AG20443 (cell line): ENCODE measurements at regions not wholly inside any gene's neighbourhood (a gene's known extent, or its start where the extent isn't known, plus 50 kb on each side); places are given as distances from the start of the nearest gene placed in this dataset.

Source experiments
- DNase-seq: peaks from one replicate; pipeline ENCODE4 v3.0.0; 2012; ENCODE audit warnings: low spot score, mixed read lengths

GRCh38 chr18:27270508-27270907 lies 85.4 kb upstream of the CHST9 start:
- DNase-seq = no peak

DNA sequence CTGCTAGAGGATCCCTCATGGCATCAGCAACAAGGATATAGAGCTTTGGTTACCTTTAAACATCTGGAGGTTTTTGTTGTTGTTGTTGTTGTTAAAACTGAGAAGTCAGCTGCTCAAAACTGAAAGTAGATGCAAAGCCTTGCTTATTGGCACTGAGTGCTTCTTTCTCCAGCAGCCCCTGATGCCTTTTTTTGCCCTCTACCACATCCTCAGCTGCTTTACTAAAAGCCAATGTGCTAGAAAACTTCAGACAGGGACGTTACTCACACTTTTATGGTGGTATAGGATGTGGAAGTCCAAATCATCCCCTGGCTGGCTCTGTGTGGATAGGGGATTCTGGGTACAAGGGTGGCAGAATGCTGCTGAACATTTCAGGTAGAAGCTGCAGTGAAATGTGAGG lies 78.3 kb upstream of the CHST9 start:
- no peak for DNase-seq

DNA sequence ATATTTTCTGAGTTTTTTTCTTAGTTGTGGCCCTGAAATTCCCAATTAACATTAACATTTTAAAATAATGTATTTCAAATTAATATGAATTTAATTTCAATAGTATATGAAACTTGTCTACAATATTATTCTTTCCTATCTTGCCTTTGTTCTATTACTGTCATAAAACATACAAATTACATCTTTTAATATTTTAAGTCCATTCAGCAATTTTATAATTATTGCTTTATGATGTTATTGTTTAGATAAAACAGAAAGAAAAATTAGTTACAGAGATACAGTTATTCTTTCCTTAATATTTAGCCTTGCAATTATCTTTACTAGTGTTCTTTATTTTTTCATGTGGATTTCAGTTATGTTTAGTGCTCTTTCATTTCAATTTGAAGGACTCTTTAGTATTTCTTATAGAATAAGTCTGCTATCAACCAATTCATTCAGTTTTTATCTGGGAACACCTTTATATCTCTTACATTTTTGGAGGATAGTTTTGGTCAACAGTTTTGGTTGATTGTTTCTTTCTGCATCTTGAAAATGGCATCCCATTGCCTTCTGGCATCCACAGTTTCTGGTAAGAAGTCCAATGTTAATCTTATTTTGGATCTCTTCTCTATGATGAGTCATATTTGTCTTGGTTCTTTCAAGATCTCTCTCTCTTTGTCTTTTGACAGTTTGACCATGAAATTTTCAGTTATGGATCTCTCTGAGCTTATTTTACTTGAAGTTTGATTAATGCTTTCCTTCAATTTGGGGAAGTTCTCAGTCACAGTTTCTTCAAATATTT lies 76.9 kb upstream of the CHST9 start:
- no peak for DNase-seq

DNA sequence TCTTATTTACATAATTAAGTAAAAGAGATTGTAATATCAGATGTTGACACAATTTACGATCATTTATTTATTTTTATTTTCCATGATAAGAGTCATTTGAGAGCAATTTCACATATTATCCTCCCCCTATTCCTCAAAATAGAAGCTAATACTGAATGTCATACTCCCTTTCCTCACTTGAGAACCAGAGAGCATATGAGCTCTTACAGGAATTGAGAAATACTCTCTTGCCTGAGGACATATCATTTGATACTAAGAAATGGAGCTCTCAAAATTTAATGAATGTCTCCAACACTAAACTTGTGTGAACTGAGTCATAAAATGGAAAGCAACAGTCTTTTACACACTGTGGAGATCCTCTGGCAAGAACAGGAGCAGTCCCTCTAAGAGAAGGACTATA lies 68.5 kb upstream of the CHST9 start:
- no peak for DNase-seq

- DNase-seq = no peak
Observed at GRCh38 chr18:27250471-27250870, 65.4 kb upstream of the CHST9 start.

- no peak for DNase-seq
Observed at GRCh38 chr18:27249933-27250332, 64.8 kb upstream of the CHST9 start.

DNA sequence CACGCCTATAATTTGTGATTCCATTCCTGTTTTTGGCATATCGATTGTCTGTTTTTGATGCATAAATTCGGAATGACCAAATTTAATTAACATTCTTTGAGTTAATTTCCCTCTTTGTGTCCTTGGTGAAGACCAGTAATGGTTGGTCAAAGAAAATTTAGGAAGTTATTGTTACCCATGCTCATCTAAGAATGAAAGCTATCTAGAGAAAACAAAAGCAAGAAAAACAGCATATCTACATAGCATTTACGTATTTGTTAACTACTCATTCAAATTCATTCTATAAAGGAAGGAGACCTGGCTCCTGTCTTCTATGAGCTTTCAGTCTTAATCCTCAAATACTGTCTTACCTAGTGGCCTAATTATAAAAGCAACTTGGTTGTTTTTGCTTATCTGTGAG lies 59.2 kb upstream of the CHST9 start:
- DNase-seq = no peak

DNA sequence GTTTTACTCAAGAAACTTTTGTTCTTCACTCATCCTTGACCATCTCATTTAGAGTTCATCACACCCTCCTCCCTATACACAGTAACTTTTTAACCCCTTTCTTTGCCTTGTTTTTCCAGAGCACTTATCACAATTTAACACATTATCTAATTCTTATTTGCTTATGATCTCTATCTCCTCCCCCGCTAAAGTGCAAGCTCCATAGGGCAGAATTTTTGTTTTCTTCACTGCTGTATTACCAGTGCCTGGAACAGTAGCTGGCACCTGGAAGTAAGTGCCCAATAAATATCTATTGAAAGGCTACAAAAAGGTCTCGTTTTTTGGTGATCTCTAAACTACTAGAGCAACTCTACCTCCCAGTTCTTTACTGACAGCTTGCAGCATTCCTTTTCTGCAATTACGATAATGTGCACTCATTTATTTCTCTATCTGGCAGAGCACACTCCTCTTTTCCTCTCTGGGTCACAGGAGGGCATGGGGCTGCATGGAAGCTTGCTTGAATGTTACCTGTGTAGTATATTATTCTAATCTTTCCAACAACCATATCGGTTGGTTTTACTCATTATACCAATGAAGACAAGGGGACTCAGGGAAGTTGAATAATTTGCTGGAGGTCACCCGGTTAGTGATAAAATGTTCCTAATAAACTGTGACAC lies 57.4 kb upstream of the CHST9 start:
- no peak for DNase-seq

DNA sequence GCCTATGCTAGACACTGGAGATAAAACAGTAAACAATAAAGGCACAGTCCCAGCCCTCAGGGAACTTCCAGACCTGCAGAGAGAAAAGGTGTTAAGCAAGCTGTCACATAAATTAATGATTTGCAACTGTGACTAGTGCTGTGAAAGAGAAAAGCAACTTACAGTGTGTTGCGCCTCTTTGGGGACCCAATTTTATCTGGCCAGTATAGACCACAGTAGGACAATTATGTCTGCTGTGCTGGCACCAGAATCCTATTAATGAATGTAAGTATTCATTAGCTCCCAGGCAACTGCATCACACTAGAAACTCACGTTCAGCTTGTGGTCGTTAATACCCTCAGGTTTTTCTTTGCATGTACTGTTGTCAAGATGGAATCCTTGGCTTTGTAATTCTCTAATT lies 55.3 kb upstream of the CHST9 start:
- no peak for DNase-seq

GRCh38 chr18:27239669-27240068 lies 54.6 kb upstream of the CHST9 start:
- DNase-seq = no peak

DNA sequence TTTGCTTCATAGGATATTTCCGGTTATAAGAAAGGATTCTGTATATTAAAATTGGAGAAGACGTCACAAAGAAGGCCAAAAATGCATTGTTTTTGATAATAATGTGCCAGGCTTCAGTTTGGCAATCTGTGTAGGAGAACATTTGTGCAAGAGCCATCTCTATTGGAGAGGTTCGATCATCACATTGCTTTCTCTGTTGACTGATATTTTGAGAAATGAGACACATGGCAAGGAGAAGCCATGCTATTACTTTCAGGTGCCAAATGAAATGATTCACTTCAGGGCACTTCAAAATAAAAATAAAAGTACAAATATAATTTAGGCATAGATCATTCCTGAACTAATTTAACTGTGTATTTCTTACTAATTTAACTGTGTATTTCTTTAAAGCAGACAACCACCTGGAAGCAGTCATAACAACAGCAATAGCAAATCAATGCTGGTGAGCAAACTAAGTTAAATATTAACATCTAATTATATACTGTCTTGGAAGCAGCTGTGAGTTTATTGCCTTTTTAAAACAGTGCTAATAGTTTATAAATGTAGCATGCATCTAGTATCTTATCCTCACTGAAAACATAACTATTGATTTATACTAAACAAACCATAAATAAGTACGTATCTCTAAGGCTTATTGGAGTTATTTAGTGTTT lies 50.2 kb upstream of the CHST9 start:
- no peak for DNase-seq
